SK-N-SH (cell line): ENCODE measurements at regions not wholly inside any gene's neighbourhood (a gene's known extent, or its start where the extent isn't known, plus 50 kb on each side); places are given as distances from the start of the nearest gene placed in this dataset.

Experiments
- CTCF ChIA-PET: fragments of 300-600, 350-600 bp; formaldehyde crosslinking; extraction: SDS; loops from one replicate; lab custom pipeline; 2021; lab: Yijun Ruan, JAX
- POLR2A ChIA-PET: fragments of 350-600 bp; sonication (Branson Sonifier 250); formaldehyde crosslinking; extraction: SDS; loops from one replicate; lab custom pipeline; 2020; ENCODE audit warnings: antibody characterized with exemption, inconsistent platforms; lab: Yijun Ruan, JAX
- DNase-seq: peaks from one replicate; pipeline ENCODE4 v3.0.0; 2012
- H2AFZ ChIP-seq: fragments of 200-600 bp; sonication (generic); 2 replicates; pipeline ENCODE4 v1.8.1; 2016; ENCODE audit warnings: antibody characterized with exemption, mild to moderate bottlenecking, low read depth
- H3F3A ChIP-seq: fragments of 200-600 bp; sonication (generic); replicated peaks from 2 replicates; pipeline ENCODE3; 2016; ENCODE audit warnings: antibody characterized with exemption, mild to moderate bottlenecking; ENCODE audit not compliant: insufficient read depth
- H3K27ac ChIP-seq, 2 experiments: fragments of 200-500 bp in 1 of 2; fragments of 200-600 bp in 1 of 2; sonication (Bioruptor generic) in 1 of 2; sonication (generic), shearing (Covaris generic) in 1 of 2; 2 replicates each; pipeline versions ENCODE4 v1.5.1 to v1.6.1; 2014 to 2016; ENCODE audit warnings: low read depth in 2 of 2, inconsistent platforms in 1 of 2, low read length in 1 of 2, mild to moderate bottlenecking in 1 of 2, mixed read lengths in 1 of 2
- H3K27me3 ChIP-seq: fragments of 200-600 bp; sonication (generic), shearing (Covaris generic); 2 replicates; pipeline ENCODE4 v1.6.1; 2016; ENCODE audit warnings: mixed run types; ENCODE audit not compliant: insufficient read depth
- H3K36me3 ChIP-seq, 2 experiments: fragments of 200-500 bp in 1 of 2; fragments of 200-600 bp in 1 of 2; sonication (Bioruptor generic) in 1 of 2; sonication (generic) in 1 of 2; replicated peaks in 1 of 2; 2 replicates each; pipeline versions ENCODE3 to v1.5.1; 2014 to 2016; ENCODE audit warnings: low read length in 1 of 2, mild to moderate bottlenecking in 1 of 2; ENCODE audit not compliant: insufficient read depth in 2 of 2, control insufficient read depth in 1 of 2
- H3K4me1 ChIP-seq, 2 experiments: fragments of 200-500 bp in 1 of 2; fragments of 200-600 bp in 1 of 2; sonication (Bioruptor generic) in 1 of 2; sonication (generic), shearing (Covaris generic) in 1 of 2; 2 replicates each; pipeline versions ENCODE4 v1.5.1 to v1.6.1; 2014 to 2016; ENCODE audit warnings: low read depth in 1 of 2, low read length in 1 of 2, mixed run types in 1 of 2; ENCODE audit not compliant: insufficient read depth in 2 of 2, control insufficient read depth in 1 of 2
- H3K4me2 ChIP-seq: fragments of 200-600 bp; sonication (generic), shearing (Covaris generic); 2 replicates; pipeline ENCODE4 v1.6.1; 2017; ENCODE audit warnings: mixed run types
- H3K4me3 ChIP-seq, 2 experiments: fragments of 200-500 bp in 1 of 2; fragments of 200-600 bp in 1 of 2; sonication (Bioruptor generic) in 1 of 2; sonication (generic), shearing (Covaris generic) in 1 of 2; 2 replicates each; pipeline versions ENCODE4 v1.5.1 to v1.8.1; 2014 to 2016; ENCODE audit warnings: low read depth in 2 of 2, inconsistent platforms in 1 of 2, low read length in 1 of 2, mild to moderate bottlenecking in 1 of 2, mixed read lengths in 1 of 2, moderate library complexity in 1 of 2
- H3K79me2 ChIP-seq: fragments of 200-600 bp; sonication (generic); 2 replicates; pipeline ENCODE4 v1.8.1; 2017; ENCODE audit warnings: mild to moderate bottlenecking; ENCODE audit not compliant: insufficient read depth
- H3K9ac ChIP-seq: fragments of 200-600 bp; sonication (generic); 2 replicates; pipeline ENCODE4 v1.6.1; 2017; ENCODE audit warnings: mixed run types
- H3K9me2 ChIP-seq: fragments of 200-600 bp; sonication (generic); 2 replicates; pipeline ENCODE4 v1.6.1; 2017; ENCODE audit warnings: mixed run types
- H3K9me3 ChIP-seq: fragments of 200-600 bp; sonication (generic); 2 replicates; pipeline ENCODE4 v1.6.1; 2017; ENCODE audit warnings: mixed run types, mild to moderate bottlenecking, moderate library complexity
- H4K20me1 ChIP-seq: fragments of 200-600 bp; sonication (generic); 2 replicates; pipeline ENCODE4 v1.6.1; 2017; ENCODE audit warnings: mild to moderate bottlenecking, mixed run types; ENCODE audit not compliant: insufficient read depth
- CTCF ChIP-seq: fragments of 200-600 bp; sonication (generic); IDR thresholded peaks from 2 replicates; pipeline ENCODE4 v1.6.1; 2017; ENCODE audit warnings: antibody characterized with exemption, mild to moderate bottlenecking, moderate library complexity
- FOSL2 ChIP-seq: IDR thresholded peaks from 2 replicates; pipeline ENCODE4 v1.4.0; 2012; ENCODE audit warnings: low read depth, mild to moderate bottlenecking, moderate library complexity, borderline replicate concordance
- IRF3 ChIP-seq: fragments of 150-350 bp; IDR thresholded peaks from 2 replicates; pipeline ENCODE4 v1.6.1; 2016; ENCODE audit warnings: mild to moderate bottlenecking, low read depth, low read length
- JUND ChIP-seq: IDR thresholded peaks from 2 replicates; pipeline ENCODE4 v1.4.0; 2012
- MAX ChIP-seq: IDR thresholded peaks from 2 replicates; pipeline ENCODE4 v1.4.0; 2012; ENCODE audit warnings: low read depth
- NRF1 ChIP-seq: IDR thresholded peaks from 2 replicates; pipeline ENCODE4 v1.6.1; 2012; ENCODE audit warnings: low read depth, mild to moderate bottlenecking, low read length
- RAD21 ChIP-seq: IDR thresholded peaks from 2 replicates; pipeline ENCODE4 v1.6.1; 2012; ENCODE audit warnings: mild to moderate bottlenecking, low read length
- RXRA ChIP-seq: IDR thresholded peaks from 2 replicates; pipeline ENCODE4 v1.4.0; 2012; ENCODE audit warnings: low read depth, mild to moderate bottlenecking, borderline replicate concordance
- SIN3A ChIP-seq: IDR thresholded peaks from 2 replicates; pipeline ENCODE4 v1.6.1; 2012; ENCODE audit warnings: low read depth, mild to moderate bottlenecking, low read length, moderate library complexity, borderline replicate concordance
- TCF12 ChIP-seq: IDR thresholded peaks from 2 replicates; pipeline ENCODE4 v1.4.0; 2012
- USF2 ChIP-seq: fragments of 150-350 bp; IDR thresholded peaks from 2 replicates; pipeline ENCODE4 v1.6.1; 2017; ENCODE audit warnings: antibody characterized with exemption, low read length, low read depth, borderline replicate concordance
- YY1 ChIP-seq: IDR thresholded peaks from 2 replicates; pipeline ENCODE4 v1.4.0; 2012; ENCODE audit warnings: low read depth, mild to moderate bottlenecking
- WGBS: methylation state at CpG from one replicate; pipeline ENCODE4 v1.1.6; 2017; ENCODE audit warnings: low lambda C conversion rate; 5-methylcytosine and 5-hydroxymethylcytosine counted together
- TF ChIP-seq, protein P1 (sequence below): IDR thresholded peaks from 2 replicates; pipeline ENCODE4 v1.6.1; 2012; ENCODE audit warnings: mild to moderate bottlenecking, low read depth, low read length, moderate library complexity

DNA sequence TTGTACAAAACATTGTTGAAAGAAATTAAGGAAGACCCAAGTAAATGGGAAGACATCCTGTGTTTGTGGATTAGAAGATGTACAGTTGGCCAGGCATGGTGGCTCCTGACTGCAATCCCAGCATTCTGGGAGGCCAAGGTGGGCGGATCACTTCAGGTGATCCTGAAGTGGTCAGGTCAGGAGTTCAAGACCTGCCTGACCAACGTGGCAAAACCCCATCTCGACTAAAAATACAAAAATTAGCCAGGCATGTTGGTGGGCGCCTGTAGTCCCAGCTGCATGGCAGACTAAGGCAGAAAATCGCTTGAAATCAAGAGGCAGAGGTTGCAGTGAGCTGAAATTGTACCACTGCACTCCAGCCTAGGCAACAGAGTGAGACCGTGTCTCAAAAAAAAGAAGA lies 62.0 kb upstream of the SEPTIN5 start:
- Histone ChIP-seq H3K9ac (no peak overlapping the region), H3K9me3 (peaks cover 11% of the 10 kb centered on the region; the same call in 1 of the 2 replicates), H3K4me2 (no peak overlapping the region), H3K79me2 (no peaks in the 10 kb centered on the region), H3K4me3 (no peak overlapping the region), H3K9me2 (no peaks in the 10 kb centered on the region), H3K36me3 (no peaks in the 10 kb centered on the region), H4K20me1 (no peaks in the 10 kb centered on the region), H2AFZ (no peak overlapping the region), H3F3A (no peaks in the 10 kb centered on the region), H3K27ac (no peak overlapping the region), H3K4me1 (no peaks in the 10 kb centered on the region), H3K27me3 (no peaks in the 10 kb centered on the region)
- WGBS, result 15% methylated on average over 6 of the region's 6 CpGs
- POLR2A ChIA-PET, result no interaction called here
- no peak for TF ChIP-seq SIN3A
- TF ChIP-seq TCF12, result no peak
- no peak for TF ChIP-seq RXRA
- no peak for TF ChIP-seq CTCF
- TF ChIP-seq IRF3, result no peak
- no peak for TF ChIP-seq MAX
- no peak for TF ChIP-seq USF2
- TF ChIP-seq JUND, result no peak
- no peak for TF ChIP-seq YY1
- no peak for TF ChIP-seq FOSL2
- no peak for TF ChIP-seq NRF1
- TF ChIP-seq RAD21, result no peak
- TF ChIP-seq, protein P1, sequence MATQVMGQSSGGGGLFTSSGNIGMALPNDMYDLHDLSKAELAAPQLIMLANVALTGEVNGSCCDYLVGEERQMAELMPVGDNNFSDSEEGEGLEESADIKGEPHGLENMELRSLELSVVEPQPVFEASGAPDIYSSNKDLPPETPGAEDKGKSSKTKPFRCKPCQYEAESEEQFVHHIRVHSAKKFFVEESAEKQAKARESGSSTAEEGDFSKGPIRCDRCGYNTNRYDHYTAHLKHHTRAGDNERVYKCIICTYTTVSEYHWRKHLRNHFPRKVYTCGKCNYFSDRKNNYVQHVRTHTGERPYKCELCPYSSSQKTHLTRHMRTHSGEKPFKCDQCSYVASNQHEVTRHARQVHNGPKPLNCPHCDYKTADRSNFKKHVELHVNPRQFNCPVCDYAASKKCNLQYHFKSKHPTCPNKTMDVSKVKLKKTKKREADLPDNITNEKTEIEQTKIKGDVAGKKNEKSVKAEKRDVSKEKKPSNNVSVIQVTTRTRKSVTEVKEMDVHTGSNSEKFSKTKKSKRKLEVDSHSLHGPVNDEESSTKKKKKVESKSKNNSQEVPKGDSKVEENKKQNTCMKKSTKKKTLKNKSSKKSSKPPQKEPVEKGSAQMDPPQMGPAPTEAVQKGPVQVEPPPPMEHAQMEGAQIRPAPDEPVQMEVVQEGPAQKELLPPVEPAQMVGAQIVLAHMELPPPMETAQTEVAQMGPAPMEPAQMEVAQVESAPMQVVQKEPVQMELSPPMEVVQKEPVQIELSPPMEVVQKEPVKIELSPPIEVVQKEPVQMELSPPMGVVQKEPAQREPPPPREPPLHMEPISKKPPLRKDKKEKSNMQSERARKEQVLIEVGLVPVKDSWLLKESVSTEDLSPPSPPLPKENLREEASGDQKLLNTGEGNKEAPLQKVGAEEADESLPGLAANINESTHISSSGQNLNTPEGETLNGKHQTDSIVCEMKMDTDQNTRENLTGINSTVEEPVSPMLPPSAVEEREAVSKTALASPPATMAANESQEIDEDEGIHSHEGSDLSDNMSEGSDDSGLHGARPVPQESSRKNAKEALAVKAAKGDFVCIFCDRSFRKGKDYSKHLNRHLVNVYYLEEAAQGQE, result no peak
- DNase-seq, result no peak
- CTCF ChIA-PET, result interaction anchor here (1.5 kb wide), 1 partner anchor 12 kb away, joined by 6 read pairs; no protein-coding TSS in a partner anchor
